HepG2 (cell line): ENCODE measurements at regions not wholly inside any gene's neighbourhood (a gene's known extent, or its start where the extent isn't known, plus 50 kb on each side); places are given as distances from the start of the nearest gene placed in this dataset.

Experiments
- HBP1 ChIP-seq: IDR thresholded peaks from 2 replicates; pipeline ENCODE4 v1.6.1; 2016; ENCODE audit warnings: low read depth, control low read depth
- SMAD3 ChIP-seq: sonication (generic); formaldehyde crosslinking; IDR thresholded peaks from 2 replicates; pipeline ENCODE4 v1.4.0; 2020; ENCODE audit warnings: missing genetic modification reagents
- ZNF510 ChIP-seq: sonication (generic); formaldehyde crosslinking; IDR thresholded peaks from 2 replicates; pipeline ENCODE4 v1.4.0; 2020; ENCODE audit warnings: low read depth, mild to moderate bottlenecking, missing genetic modification reagents

- TF ChIP-seq HBP1 (CRISPR knock-in tag) (no peak), ZNF510 (CRISPR knock-in tag) (no peak), SMAD3 (no peak)
Observed at GRCh38 chr3:117669774-117670173, 960.2 kb downstream of the TUSC7 start.
